Stimulated activated CD4-positive, alpha-beta T cell treated with anti-CD3 and anti-CD28 coated beads, Interleukin-4, amount 100 ng/mL, for 4 hours (primary cell): ENCODE measurements at regions not wholly inside any gene's neighbourhood (a gene's known extent, or its start where the extent isn't known, plus 50 kb on each side); places are given as distances from the start of the nearest gene placed in this dataset.
"Not testable (repeated sequence)": the region's sequence is repeated elsewhere in the genome, so short reads cannot be mapped to it uniquely, and the experiment has no call there.

Experiments used
- DNase-seq, 2 experiments: peaks; one replicate each; pipeline ENCODE4 v3.0.0-alpha.2; 2020

DNA sequence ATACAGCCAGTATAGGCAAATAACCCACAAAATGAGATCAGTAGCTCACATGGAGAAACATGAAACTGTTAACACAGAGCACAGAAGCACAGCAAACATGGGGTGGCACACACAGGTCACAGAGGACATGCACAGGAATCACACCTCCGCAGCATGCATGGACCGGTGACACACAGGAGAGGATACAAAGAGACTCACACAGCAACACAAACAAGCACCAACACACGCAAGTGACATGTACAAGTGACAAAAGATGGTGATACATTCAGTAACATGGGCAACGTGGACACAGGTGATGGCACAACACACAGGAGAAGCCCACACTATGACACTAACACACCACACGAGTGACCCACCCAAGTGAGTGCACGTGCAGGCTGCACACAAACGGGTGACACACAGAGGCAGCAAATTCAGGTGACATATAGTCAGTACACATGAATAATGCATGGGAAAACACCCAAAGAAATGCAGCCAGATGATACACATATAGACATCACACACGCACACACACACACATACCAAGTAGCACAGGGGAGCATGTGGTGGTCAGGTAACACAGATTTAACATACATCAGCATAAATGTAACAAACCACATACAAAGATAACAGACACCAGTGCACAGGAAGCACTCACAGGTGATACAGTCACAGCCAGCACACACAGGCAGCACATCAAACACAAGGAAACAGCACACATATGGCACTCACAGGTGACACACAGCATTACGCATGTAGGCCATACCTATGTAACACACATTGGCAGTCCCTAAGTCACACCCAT, 216.0 kb upstream of the SFSWAP start:
- DNase-seq = no peak

DNA sequence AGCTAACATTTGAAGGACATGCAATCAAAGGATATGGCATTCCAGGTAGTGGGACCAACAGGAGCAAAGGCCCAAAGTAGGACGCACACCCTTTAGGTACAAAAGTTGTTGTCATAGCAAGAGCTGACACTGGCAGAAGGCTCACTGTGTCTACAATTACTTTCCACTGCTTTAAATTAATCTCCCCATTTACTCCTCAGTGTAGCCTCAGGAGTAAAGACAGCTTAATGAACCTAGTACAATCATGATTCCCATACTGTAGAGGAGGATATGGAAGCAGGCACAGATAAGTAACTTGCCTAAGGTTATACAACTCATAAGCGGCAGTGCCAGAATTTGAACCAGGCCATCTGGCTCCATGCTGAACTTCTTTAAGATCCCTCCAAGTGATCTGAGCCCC, 212.9 kb upstream of the SFSWAP start:
- DNase-seq = no peak

DNA sequence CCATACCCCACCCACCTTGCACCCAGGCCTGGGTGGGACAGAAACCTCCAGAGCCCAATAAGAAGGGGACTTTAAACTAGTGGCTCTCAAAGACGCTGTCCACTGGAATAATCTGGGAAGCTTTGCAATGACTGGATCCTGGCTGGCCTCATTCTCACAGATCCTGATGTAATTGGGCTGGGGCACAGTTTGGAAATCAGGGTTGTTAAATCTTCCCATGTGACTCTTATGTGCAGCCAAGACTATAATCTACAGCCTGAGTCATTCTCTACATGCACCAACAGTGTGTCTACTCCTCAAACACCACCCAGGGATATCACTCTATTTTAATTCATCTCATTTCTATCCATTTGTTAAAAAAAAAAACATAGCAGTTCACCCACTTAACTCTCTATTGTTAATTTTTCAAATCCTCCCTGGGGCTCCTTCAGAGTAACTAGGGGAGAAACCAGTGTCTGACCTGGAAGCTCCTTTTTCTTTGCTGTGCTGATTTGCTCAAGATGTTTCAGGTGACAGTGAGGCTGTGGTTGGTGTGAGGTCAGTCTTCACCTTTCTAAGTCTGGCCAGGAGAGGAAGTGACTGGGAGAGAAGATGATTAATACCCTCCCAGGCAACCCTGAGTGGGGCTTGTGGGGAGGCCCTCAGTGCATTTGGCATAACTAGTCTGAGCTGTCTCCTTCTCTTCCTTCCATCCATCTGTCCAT, 211.6 kb upstream of the SFSWAP start:
- DNase-seq = no peak

DNA sequence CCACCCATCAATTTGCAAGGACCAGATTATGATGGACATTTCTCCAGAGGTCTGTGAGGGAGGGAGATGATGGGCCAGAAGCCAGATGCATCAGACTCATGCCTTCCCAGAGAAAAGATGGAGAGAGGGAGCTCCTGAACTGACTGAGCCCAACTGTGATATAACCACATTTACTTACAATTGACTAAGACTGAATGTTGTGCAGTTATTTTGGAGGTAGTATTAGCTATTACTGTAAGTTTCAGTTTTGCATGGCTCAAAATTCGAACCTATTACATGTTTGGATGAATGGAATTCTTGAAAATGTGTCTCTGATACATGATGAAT, 211.1 kb upstream of the SFSWAP start:
- DNase-seq = no peak

DNA sequence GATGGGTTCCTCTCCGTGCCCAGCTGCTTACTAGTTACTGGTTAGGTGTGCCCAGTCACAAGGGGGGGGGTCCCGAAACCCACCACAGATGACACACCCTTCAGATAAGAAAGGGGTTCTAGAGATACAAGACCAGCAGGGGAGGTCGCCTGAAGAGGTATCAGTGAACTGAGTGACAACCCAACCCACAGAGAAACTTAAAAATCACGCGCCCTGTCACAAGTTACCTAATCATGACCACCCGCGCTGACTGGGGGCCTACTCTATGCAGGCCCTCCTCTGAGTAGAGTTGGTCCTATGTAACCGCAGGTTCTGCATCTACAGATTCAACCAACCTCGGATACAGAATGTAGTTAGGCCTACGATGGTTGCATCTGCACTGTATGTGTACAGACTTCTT, 210.3 kb upstream of the SFSWAP start:
- DNase-seq = no peak

DNA sequence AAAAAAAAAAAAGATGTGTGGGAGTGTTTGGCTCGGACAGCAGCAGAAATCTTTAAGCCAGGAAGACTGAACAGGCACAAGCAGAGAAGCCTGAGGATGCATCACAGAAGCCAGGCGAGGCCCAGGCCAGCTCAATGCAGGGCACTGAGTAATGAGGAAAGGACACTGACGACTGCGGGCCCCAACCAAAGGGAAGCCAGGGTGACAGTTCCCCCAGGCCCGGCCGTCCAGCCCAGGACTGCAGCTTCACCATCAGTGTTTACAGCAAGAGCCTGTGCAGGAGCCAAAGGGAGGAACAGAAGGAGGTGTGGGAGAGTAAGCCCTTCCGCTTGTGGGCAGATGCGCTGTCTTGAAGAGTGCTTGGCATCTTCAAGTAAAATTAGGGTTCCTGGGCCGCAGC, 205.3 kb upstream of the SFSWAP start:
- DNase-seq = no peak

DNA sequence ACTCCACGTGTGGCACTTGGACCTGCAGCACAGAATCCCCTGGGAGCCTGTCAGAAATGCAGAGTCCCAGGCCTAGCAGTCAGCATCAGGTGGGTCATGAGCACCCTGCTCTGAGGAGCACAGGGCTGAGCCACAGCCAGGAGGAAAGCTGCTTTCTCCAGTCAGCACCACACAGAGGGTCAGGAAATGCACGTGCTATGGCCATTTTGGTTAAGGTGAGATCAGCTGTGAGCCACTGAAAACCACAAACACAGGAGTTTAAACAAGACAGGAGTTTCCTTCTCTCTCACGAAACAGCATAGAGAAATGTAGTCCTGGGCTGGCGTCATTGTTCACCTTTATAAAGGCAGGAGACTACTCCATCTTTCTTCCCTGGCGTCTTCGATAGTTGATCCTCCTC, 204.5 kb upstream of the SFSWAP start:
- no peak for DNase-seq

DNA sequence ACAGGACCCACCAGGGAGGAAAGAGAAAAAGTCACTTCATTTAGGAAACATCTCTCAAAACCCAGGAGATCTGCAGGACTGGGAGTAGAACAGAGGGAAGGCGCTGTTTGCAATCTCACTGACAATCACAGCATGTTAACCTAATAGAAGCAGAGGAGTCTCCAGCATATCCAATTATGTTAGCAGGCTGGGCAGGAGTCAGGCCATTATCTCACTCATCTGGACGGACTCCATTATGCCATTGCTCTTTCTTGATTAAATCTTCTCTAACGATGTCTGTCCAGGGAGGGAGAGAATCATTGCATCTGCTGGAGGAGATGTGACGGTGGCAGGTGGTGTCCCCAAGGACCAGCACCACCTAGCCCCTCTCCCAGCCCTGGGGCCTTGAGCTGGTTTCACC, 203.8 kb upstream of the SFSWAP start:
- DNase-seq = no peak

DNA sequence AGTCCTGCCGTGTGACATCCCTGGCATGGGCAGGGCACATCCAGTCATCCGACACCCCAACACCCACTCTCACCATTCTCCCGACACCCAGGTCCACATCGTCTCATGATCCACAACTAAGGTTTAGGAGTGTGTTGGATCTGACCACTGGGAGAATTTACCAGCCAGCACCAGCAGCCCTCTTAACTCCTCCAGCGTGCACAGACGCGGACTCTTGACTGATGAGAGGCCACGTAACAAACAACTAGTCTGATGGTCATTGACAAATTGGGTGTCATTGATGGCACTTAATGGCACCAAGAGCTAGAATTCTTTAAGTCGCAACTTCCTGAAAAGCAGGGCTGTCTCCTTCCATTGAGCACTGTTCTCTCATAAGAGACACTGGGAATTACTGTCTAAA, 203.0 kb upstream of the SFSWAP start:
- DNase-seq = no peak

DNA sequence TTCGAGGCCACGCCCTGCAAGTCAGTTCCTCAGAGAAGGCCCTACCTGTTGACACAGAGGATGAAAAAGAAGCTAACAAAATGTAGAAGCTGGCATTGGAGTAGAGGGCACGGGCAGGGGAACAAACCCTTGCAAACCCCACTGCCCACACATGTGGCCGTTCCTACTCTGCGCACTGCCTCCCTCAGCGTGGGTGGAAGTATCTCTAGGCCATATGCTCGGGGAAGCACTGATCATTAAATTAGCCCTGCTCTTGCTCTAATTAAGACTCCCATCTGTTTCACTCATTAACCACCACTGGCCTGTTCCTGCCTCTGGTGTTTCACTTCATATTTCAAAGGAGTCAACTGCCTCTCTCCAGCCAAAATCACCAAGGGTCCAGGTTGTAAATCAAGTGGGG, 201.2 kb upstream of the SFSWAP start:
- DNase-seq = no peak

DNA sequence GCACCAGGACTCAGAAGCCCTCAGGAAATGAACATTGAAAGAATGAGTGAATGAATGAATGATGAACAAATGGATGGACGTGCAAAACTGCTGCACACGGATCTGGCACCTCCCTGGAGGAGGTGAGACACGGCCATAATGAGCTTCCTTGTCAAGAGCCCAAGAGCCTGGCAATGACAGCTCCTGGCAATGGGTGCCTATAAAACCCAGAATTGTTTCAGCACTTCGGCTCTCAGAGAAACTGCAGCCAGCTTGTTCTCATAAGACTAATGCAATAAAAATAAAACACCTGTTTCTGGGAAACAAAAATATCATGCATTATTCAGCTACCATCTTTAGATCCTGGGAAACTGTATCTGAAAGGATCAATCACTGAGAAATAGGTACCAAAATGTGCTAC, 200.5 kb upstream of the SFSWAP start:
- no peak for DNase-seq

DNA sequence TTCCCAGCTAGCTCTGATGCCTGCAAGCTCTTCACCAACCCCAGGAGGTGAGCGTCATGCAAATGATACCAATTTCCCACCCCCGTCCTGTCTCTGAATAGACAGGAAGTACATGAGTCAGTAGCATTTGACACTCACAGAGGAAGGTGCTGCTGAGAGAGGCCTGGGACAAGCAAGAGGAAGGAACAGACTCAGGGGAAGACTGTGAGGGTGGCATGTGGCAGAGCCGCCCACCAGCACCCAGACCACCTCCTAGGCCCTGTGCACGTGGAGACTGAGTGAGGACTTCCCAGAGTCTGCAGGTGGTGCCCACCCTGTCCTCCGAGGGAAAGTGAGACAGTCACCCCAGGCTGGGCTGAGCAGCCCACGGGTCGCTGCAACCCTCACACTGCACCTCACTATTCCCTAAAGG, 199.5 kb upstream of the SFSWAP start:
- DNase-seq = peak; percentile 36 to 70

DNA sequence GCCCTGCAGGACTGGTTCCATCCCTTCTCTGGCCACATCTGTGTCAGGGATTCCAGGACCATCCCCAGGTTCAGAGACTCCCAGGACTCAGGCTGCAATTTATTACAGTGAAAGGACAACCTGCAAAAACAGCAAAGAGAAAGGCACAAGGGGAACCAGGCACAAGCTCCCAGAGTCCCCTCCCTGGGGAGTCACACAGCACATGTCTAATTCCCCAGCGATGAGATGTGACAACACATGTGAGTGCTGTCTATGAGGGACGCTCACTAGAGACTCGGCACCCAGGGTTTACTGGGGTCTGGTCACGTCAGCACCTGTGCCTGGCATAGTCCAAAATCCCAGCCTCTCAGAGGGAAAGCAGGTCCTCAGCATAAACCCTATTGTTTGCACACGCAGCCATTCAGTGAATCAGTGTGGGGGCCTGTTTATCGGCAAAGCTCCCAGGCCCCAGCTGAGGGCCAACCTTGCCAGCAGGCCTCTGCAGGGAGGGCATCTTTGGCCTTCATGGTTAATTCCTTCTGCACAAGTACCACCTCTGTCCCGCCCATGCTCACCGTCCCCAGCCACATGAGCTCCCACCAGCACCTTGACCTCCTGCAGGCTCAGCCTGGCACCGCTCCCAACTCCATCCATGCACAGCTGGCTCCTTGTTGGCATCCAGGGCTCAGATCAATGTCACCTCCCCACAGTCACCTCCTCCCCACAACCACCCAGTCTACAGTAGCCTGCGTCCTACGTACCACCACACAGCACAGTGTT, 198.9 kb upstream of the SFSWAP start:
- no peak for DNase-seq

DNA sequence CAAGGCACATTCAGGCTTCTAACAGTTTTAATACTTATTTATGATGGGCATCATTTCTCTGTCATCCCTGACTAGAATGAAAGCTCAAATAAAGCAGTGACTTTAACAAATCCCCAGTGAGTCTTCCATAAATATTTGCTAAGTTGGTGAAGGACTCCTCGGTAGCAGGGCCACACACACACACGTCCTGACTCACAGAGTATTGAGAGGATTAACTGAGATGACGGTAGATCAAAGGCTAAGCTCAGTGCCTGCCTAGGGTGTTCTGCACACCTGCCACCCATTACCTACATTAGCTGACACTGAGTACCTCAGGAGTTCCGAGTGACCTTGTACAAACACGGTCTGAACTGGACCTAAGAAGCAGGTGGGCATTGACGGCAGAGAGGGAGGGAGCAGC, 197.3 kb upstream of the SFSWAP start:
- no peak for DNase-seq

DNA sequence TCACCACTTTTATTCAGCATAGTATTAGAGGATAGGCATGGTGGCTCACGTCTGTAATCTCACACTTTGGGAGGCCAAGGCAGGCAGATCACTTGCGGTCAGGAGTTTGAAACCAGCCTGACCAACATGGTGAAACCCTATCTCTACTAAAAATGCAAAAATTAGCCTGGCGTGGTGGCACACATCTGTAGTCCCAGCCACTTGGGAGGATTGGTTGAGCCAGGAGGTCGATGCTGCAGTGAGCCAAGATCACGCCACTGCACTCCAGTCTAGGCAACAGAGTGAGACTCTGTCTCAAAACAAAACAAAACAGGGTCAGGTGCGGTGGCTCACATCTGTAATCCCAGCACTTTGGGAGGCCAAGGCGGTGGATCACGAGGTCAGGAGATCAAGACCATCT, 190.3 kb upstream of the SFSWAP start:
- DNase-seq = not testable (repeated sequence)

DNA sequence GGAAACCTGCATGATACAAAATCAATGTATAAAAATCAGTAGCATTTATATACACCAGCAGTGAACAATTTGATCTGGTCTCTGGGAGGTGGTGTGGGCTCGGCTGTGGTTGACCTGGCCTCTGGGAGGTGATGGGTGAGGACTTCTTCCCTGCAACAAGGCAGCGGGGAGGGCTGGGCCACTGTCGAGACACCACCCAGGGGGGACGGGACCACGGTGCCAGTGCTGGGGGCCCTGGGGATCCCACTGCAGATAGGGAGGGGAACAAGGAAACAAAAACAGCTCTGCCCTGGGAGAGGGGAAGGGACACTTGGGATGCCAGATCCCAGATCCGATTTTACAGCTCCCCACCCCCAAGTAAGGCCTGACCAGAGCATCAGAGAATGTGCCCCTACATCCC, 189.6 kb upstream of the SFSWAP start:
- no peak for DNase-seq

DNA sequence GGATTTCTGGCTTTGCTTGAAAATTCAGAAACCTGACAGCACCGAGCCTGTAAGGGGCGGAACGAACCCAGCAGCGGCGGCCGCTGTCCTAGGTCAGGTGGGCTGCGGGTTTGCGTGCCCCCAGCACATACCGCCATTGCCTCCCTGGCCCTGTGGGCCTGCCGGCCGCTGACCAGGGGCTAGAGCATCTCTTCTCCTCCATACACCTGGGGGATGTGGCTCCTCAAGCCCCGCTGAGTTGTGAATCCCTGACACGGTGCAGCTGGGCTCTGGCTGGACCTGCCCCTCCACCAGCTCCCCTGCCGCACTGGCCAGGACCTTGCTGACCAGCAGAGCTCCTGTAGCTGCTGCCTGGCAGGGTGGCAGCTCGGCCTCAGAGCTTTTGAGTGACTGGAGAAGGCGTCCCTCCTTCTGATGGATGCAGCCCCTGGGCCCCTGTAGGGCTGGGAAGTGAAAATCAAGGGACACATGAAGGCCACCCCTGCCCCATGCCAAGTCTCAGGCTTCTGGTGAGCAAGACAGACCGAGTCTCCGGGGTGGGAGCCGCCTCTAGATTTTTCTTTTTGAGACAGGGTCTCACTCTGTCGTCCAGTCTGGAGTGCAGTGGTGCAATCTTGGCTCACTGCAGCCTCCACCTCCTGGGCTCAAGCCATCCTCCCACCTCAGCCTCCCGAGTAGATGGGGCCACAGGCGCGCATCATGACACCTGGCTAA, 184.9 kb upstream of the SFSWAP start:
- no peak for DNase-seq

DNA sequence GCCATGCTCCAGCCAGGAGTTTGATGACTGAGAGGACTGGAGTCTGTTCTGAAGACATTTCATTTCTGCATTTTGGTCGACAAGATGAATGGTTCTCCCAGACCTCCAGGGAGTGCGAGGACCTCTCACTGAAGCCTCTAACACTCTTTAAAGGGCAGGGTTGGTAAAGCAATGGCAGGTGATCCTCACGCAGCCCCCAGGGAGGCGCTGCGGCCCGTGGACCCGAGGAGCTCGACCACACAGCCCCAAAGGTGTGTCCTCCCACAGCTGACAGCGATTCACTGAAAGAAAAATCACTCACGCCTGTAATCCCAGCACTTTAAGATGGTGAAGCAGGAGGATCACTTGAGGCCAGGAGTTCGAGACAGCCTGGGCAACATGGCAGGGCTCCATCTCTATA, 183.8 kb upstream of the SFSWAP start:
- DNase-seq = no peak

DNA sequence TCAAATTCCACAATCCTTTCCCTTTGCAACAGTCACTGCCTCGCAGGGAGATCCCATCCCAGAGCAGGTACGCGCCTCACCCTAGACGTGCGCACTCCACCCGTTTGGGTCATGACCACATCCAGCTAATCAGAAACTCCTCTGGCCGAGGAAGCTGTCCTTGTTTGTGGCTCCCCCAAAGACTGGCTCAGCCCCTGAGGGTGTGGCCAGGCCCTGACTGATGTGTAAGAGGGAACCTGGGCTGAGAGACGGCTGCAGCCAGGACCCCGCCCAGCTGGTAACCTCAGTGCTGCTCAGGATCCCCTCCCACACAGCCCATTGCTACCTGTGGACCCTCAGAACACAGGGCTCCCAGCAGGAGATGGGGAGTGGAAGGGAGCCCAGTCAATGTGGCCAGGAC, 183.2 kb upstream of the SFSWAP start:
- DNase-seq = no peak

DNA sequence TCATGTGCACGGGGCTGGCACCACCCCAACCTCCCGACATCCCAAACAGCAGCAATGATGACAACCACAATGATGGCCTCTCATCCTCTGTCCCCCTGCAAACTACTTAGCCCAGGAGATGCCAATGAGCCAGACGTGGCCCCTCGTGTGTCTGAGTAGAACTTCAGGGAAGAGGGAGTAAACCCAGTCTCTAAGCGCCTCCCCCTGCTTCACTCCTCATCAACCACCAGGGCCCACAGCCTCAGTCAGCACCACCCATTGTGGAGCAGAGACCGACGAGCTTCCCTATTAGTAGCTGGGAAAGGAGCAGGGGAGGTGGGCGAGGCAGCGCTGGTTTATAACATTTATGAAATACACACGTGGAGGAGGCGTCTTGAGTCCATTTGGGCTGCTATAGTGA, 182.7 kb upstream of the SFSWAP start:
- no peak for DNase-seq

DNA sequence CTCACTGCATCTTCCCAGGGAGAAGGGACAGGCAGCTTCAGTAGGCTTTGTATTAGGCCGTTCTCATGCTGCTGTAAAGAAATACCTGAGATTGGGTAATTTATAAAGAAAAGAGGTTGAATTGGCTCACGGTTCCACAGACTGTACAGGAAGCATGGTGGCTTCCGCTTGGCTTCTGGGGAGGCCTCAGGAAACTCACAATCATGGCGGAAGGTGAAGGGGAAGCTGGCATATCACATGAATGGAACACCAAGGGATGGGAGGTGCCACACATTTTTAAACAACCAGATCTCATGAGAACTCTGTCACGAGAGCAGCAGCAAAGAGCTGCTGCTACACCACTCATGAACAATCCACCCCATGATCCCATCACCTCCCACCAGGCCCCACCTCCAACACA, 182.2 kb upstream of the SFSWAP start:
- no peak for DNase-seq

DNA sequence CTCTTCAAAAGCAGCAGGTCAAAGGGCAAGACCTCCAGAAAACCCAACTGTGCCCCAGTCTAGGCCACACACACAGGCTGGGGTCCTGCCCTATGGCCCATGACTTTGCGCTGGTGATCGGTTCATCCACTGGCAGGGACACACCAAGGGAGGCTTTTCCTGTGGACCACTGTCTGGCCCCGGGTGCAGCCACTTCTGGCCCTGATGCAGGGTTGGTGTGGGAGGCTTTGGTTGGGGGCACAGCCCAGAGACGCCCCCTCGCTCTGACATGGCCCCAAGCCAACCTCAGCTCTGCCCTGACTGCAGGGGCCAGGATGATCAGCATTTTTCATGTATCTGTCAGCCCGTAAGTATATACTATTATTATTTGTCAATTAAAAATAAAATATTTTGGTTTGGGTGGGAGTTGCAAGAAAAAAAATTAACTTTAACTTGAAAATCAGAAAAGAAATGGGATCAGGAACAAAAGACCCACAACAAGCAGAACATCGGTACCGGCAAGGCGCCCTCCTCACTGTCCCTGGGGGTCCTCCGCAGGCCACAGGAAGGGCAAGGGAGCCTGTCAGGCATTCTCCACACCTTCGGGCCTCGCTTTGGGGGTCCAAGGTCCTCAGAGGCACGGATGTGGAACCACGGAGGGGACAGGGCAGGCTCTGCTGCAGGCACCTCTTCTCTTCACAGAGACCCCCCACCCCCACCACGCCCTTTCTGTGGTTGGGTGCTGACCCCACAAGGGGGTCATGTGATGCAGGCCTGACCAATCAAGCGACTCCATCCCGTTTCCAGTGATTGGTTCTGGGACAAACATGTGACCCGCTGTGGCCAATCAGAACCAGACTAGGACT, 181.5 kb upstream of the SFSWAP start:
- no peak for DNase-seq

DNA sequence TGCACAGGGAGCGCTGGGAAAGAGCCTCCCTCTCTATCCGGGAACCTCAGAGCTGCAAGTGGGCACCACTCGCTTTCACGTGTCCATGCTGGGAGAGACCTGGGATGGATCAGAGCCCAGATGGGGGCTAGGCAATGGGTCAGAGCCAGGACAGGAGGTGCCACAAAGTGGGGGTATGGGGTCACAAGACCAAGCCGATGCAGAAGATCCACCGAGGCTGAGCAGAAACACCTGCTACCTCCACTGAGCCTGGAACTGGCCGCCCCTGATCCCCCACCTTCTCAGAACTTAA, 180.9 kb upstream of the SFSWAP start:
- no peak for DNase-seq
